ENCODE measurements at regions not wholly inside any gene's neighbourhood (a gene's known extent, or its start where the extent isn't known, plus 50 kb on each side); places are given as distances from the start of the nearest gene placed in this dataset.

- Mint-ChIP-seq H3K9me3 (no peaks in the 10 kb centered on the region), H3K27me3 (ENCODE audit: insufficient read depth) (no peaks in the 10 kb centered on the region), H3K27ac (no peak overlapping the region), H3K36me3 (ENCODE audit: low read depth) (no peaks in the 10 kb centered on the region), H3K4me3 (no peak overlapping the region), H3K4me1 (ENCODE audit: low read depth) (no peaks in the 10 kb centered on the region)
- no peak for DNase-seq (ENCODE audit: low spot score)
- intact Hi-C loops (cut with micrococcal nuclease), result no loop called here
Observed at GRCh38 chr7:136143271-136143670, 166.1 kb upstream of the MTPN start.

DNA sequence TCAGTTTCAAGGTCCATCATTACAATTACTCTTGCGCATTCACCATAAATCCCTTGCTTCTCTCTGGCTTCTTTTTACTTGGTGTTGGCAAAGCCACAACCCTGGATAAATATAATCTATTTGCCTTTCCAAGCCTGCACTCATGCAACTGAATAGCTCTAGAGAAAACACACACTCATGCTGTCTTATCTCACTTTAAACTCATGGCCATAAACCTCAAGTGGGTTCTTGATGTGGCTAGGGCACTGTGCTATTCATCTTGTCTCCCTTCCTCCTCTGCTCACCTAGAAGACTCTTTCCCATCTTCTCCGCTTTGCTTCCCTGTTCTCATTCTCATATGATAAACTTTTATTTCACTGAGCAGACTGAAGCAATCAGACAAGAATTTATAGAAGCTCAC, 165.4 kb upstream of the MTPN start:
- Mint-ChIP-seq H3K4me1 (ENCODE audit: low read depth) (no peaks in the 10 kb centered on the region), H3K27ac (no peak overlapping the region)

DNA sequence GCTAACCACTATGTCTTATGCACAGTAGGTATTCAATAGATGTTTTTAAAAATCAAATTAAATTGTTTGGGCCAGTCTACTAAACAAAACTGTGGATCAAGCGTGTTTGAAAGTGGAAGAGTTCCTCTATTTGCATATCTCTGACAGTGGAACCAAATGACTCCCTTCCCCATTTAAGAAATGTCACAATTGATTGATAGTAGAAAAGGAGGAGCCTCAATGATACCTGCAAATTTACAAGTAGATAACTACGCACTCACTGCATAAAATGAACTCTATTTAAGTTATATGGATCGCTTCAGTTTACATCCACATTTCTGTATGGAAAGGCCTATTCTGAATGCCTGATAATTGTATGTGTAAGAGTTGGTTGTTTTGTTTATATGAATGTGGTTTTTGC, 163.3 kb upstream of the MTPN start:
- no peaks in the 10 kb centered on the region for H3K9me3 Mint-ChIP-seq
- no peak for DNase-seq (ENCODE audit: low spot score)
- H3K27ac Mint-ChIP-seq, result no peak overlapping the region
- H3K27me3 Mint-ChIP-seq (ENCODE audit: insufficient read depth), result no peaks in the 10 kb centered on the region
- H3K36me3 Mint-ChIP-seq (ENCODE audit: low read depth), result no peaks in the 10 kb centered on the region
- H3K4me3 Mint-ChIP-seq, result no peak overlapping the region
- intact Hi-C loops (cut with micrococcal nuclease), result no loop called here
- H3K4me1 Mint-ChIP-seq (ENCODE audit: low read depth), result no peaks in the 10 kb centered on the region

More for the DNA sequence above, 165.4 kb upstream of the MTPN start:
- intact Hi-C loops (cut with micrococcal nuclease), result no loop called here
- Mint-ChIP-seq H3K36me3 (ENCODE audit: low read depth) (no peaks in the 10 kb centered on the region), H3K4me3 (no peak overlapping the region), H3K27me3 (ENCODE audit: insufficient read depth) (no peaks in the 10 kb centered on the region), H3K9me3 (no peaks in the 10 kb centered on the region)
- DNase-seq (ENCODE audit: low spot score), result no peak

DNA sequence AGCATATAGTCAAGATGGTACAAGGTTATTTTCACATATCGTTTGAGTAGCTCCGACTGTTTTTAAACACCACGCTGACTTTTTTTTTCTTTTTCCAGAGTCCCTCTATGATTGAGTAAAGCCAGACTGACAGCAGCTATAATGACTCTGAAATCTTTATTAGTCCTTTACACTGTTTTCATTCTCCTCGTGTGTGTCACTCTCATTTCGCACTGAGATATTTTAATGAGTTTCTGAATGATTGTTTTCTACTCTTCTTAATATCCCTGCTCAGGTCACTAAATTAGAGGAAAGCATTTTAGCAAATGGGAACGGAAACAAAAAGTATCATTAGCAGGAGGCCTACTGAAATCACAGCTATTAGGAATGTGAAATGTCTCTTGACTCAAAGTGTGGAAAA, 162.3 kb upstream of the MTPN start:
- H3K36me3 Mint-ChIP-seq (ENCODE audit: low read depth), result no peaks in the 10 kb centered on the region
- H3K27me3 Mint-ChIP-seq (ENCODE audit: insufficient read depth), result no peaks in the 10 kb centered on the region
- H3K4me1 Mint-ChIP-seq (ENCODE audit: low read depth), result no peaks in the 10 kb centered on the region
- intact Hi-C loops (cut with micrococcal nuclease), result no loop called here
- no peak overlapping the region for H3K4me3 Mint-ChIP-seq
- DNase-seq (ENCODE audit: low spot score), result no peak
- no peaks in the 10 kb centered on the region for H3K9me3 Mint-ChIP-seq
- no peak overlapping the region for H3K27ac Mint-ChIP-seq

DNA sequence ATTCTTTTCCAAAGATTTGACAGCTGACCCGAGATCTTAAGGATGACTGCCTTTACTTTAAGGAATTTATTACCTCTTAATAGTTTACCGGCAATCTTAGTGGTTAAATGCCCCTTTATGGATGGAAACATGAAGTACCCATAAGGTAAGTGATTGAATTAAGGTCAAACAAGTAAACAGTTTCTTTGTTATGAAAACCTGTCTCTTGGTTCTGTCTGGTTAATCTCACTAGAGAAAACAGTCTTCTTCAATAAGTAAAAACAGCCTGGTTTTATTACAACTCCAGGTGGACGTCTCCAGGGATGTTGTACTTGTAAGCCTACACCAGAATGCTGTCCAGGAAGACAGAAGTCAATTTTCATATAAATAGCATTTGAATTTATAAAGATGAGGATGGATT, 161.8 kb upstream of the MTPN start:
- H3K9me3 Mint-ChIP-seq, result no peaks in the 10 kb centered on the region
- intact Hi-C loops (cut with micrococcal nuclease), result no loop called here
- H3K27me3 Mint-ChIP-seq (ENCODE audit: insufficient read depth), result no peaks in the 10 kb centered on the region
- no peaks in the 10 kb centered on the region for H3K36me3 Mint-ChIP-seq (ENCODE audit: low read depth)
- no peak overlapping the region for H3K4me3 Mint-ChIP-seq
- DNase-seq (ENCODE audit: low spot score), result no peak
- no peaks in the 10 kb centered on the region for H3K4me1 Mint-ChIP-seq (ENCODE audit: low read depth)
- H3K27ac Mint-ChIP-seq, result no peak overlapping the region

DNA sequence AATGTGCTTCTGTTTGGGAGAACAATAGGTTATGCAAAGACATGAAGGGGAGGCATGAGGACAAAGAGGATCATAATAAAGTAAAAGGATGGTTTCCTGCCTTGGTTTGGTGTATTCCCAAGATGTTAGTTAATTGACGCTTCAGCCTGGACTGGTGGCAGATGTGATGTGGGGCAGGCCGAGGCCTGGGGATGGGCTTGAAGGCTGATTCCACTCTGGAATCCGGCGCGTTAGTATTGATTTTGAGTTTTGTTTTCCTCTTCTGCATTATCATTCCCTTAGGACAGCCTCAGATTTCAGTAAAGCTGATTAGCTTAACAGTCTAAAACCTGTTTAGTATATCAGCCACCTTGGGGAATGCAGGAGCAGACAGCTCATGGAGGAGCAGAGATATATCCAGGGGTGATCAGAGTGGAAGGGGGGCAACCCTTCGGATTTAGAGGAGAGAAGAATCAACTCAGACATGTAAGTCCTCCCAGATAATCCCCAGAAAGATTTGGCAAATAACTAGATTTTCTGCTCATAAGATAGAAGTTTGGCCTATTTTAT, 159.8 kb upstream of the MTPN start:
- no peak for DNase-seq (ENCODE audit: low spot score)
- no peaks in the 10 kb centered on the region for H3K9me3 Mint-ChIP-seq
- no peaks in the 10 kb centered on the region for H3K4me1 Mint-ChIP-seq (ENCODE audit: low read depth)
- no peak overlapping the region for H3K27ac Mint-ChIP-seq
- H3K36me3 Mint-ChIP-seq (ENCODE audit: low read depth), result no peaks in the 10 kb centered on the region
- H3K27me3 Mint-ChIP-seq (ENCODE audit: insufficient read depth), result no peaks in the 10 kb centered on the region
- no peak overlapping the region for H3K4me3 Mint-ChIP-seq
- intact Hi-C loops (cut with micrococcal nuclease), result no loop called here

DNA sequence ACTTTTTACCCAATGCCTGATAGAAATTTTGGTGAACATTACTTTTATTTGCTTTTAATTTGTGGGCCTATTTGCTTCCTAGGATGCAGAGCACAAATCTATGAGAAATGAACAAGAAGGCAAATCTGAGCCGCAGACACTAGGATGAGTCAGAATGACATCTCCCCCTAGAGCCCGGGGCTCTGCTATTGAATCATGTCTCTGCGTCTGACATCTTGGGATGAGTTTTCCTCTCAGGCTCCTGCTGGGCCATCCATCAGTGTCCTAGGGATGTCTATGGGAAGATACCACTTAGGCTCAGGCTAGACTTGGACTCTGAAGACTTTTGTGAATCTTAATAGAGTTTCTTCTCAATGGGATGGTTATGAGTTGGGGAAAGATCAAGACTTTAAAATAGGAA, 157.3 kb upstream of the MTPN start:
- Mint-ChIP-seq H3K4me1 (ENCODE audit: low read depth) (peaks cover 1% of the 10 kb centered on the region), H3K27ac (no peak overlapping the region), H3K9me3 (no peaks in the 10 kb centered on the region), H3K36me3 (ENCODE audit: low read depth) (no peaks in the 10 kb centered on the region), H3K27me3 (ENCODE audit: insufficient read depth) (no peaks in the 10 kb centered on the region), H3K4me3 (no peak overlapping the region)
- no peak for DNase-seq (ENCODE audit: low spot score)
- intact Hi-C loops (cut with micrococcal nuclease), result no loop called here

DNA sequence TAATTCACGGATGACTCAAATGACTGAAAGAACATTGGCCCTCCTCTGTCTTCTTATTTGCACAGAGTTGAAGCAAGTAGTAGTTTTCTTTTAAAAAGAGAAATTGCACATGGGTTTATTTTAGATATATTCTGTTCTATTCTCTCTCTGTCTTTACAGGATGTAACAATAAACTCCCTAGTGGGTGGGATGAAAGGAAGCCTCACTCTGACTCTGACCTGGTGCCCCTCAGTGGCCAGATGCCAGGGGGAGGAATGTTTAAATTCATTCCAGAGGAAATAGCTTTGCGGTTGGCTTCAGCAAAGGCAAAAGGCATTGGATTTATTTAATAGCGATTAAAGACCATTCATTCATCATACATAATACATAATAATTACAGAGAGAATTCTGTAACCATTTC, 156.4 kb upstream of the MTPN start:
- no peaks in the 10 kb centered on the region for H3K36me3 Mint-ChIP-seq (ENCODE audit: low read depth)
- no peak for DNase-seq (ENCODE audit: low spot score)
- no peak overlapping the region for H3K4me3 Mint-ChIP-seq
- intact Hi-C loops (cut with micrococcal nuclease), result no loop called here
- H3K9me3 Mint-ChIP-seq, result no peaks in the 10 kb centered on the region
- H3K27ac Mint-ChIP-seq, result no peak overlapping the region
- H3K4me1 Mint-ChIP-seq (ENCODE audit: low read depth), result peaks cover 3% of the 10 kb centered on the region
- no peaks in the 10 kb centered on the region for H3K27me3 Mint-ChIP-seq (ENCODE audit: insufficient read depth)

DNA sequence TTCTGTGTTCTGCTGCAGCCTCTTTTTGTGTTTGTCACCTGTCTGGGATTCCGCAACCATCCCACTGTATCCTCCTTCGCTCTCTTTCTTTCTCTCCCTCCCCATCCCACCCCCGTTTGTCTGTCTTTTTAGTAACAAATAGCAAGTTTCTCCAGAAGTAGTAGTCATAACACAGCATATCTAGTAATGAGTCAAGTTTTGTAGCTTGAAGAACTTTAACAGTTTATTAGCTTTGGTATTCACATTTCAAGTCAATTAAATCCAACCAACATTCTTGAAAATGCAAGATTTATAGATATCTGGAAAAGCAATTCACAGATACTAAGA, 154.1 kb upstream of the MTPN start:
- no peak overlapping the region for H3K4me3 Mint-ChIP-seq
- intact Hi-C loops (cut with micrococcal nuclease), result loop anchor here (2.0 kb wide), 1 partner anchor 100 kb away; no protein-coding TSS in a partner anchor
- no peak for DNase-seq (ENCODE audit: low spot score)
- H3K9me3 Mint-ChIP-seq, result peaks cover 5% of the 10 kb centered on the region
- peaks cover 3% of the 10 kb centered on the region for H3K4me1 Mint-ChIP-seq (ENCODE audit: low read depth)
- no peak overlapping the region for H3K27ac Mint-ChIP-seq
- H3K27me3 Mint-ChIP-seq (ENCODE audit: insufficient read depth), result no peaks in the 10 kb centered on the region
- H3K36me3 Mint-ChIP-seq (ENCODE audit: low read depth), result no peaks in the 10 kb centered on the region

DNA sequence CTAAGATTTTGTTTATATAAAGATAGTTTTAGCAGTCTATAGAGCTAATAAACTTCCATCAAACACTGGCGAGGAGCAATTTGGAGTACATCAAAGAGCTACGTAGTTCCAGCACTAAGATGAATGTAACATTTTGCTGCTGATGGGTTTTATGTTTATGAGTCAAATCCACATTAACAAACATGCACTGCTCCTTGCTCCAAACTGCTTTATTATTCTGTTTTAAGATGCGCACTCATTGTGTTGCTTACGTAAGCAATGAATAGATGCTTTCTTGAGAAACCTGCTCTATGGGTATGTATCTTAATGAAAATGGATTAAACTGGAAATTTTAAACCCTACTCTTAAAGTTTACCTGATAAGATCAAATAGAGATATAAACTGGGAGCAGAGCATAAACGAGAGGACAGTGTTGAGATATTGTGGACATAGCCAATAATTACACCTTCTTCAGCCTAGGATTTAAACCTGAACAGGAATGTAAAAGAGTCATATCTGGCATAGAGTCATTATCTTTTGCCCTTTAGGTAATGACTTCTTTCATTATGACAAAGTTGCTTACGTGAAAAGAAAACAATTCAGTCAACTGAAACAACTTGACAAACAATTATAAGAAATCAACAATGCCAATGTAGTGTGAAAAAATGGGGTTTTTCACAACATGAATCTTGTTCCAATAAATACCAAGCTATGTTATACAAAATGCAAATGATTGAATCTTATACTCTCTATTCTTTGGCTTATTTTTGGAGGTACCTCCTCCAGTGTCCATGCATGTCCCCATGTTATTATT, 153.5 kb upstream of the MTPN start:
- Mint-ChIP-seq H3K36me3 (ENCODE audit: low read depth) (no peaks in the 10 kb centered on the region), H3K27me3 (ENCODE audit: insufficient read depth) (no peaks in the 10 kb centered on the region), H3K9me3 (peaks cover 5% of the 10 kb centered on the region), H3K27ac (no peak overlapping the region), H3K4me1 (ENCODE audit: low read depth) (peaks cover 3% of the 10 kb centered on the region), H3K4me3 (no peak overlapping the region)
- no peak for DNase-seq (ENCODE audit: low spot score)
- intact Hi-C loops (cut with micrococcal nuclease), result loop anchor here (2.0 kb wide), 1 partner anchor 100 kb away; no protein-coding TSS in a partner anchor

DNA sequence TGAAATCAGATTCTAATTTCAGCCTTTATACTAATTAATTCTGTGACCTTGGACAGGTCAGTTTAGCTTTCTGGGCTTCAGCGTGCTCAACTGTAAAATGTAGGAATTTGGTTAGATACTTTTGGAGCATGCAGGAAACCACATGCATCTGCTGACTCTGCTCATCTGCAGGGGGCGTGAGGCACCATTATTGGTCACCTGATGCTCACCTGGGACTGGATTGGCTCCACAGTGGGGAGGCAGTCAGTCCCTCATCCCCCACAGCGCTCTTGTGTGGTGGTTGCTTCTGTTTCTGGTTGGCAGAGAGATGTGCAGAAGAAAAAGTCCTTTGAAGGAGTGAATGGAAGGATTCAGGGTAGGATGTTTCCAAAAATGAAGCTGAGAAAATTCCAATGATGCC, 150.9 kb upstream of the MTPN start:
- H3K4me1 Mint-ChIP-seq (ENCODE audit: low read depth), result peaks cover 3% of the 10 kb centered on the region
- DNase-seq (ENCODE audit: low spot score), result no peak
- no peaks in the 10 kb centered on the region for H3K27me3 Mint-ChIP-seq (ENCODE audit: insufficient read depth)
- H3K36me3 Mint-ChIP-seq (ENCODE audit: low read depth), result no peaks in the 10 kb centered on the region
- intact Hi-C loops (cut with micrococcal nuclease), result loop anchor here (10.0 kb wide), 1 partner anchor 903 kb away; no protein-coding TSS in a partner anchor
- no peak overlapping the region for H3K4me3 Mint-ChIP-seq
- H3K9me3 Mint-ChIP-seq, result peaks cover 5% of the 10 kb centered on the region
- no peak overlapping the region for H3K27ac Mint-ChIP-seq

- Mint-ChIP-seq H3K4me1 (ENCODE audit: low read depth) (no peaks in the 10 kb centered on the region), H3K36me3 (ENCODE audit: low read depth) (no peaks in the 10 kb centered on the region), H3K4me3 (no peak overlapping the region), H3K27ac (no peak overlapping the region), H3K27me3 (ENCODE audit: insufficient read depth) (no peaks in the 10 kb centered on the region), H3K9me3 (peaks cover 4% of the 10 kb centered on the region)
- intact Hi-C loops (cut with micrococcal nuclease), result loop anchor here (10.0 kb wide), 1 partner anchor 899 kb away; no protein-coding TSS in a partner anchor
- no peak for DNase-seq (ENCODE audit: low spot score)
Observed at GRCh38 chr7:136123352-136123751, 146.2 kb upstream of the MTPN start.

DNA sequence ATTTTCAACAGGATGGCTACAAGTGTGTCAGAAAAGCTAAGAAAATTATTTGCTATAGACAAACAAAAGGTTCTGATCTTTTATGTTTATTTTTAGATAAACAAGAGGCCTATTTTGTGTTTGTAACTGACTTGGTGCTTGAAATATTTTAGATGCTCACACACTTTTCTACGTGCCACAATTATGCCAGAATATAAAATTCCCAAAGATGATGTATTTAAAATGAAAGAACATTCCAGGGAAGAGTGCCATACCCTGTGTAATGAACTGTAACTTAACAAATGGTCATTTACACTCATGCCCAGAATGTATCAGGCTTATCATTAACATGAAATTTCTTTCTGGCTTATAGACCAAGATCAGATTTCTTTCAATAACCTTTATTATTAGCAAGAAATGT, 144.9 kb upstream of the MTPN start:
- no peak for DNase-seq (ENCODE audit: low spot score)
- H3K4me1 Mint-ChIP-seq (ENCODE audit: low read depth), result no peaks in the 10 kb centered on the region
- H3K36me3 Mint-ChIP-seq (ENCODE audit: low read depth), result no peaks in the 10 kb centered on the region
- intact Hi-C loops (cut with micrococcal nuclease), result loop anchor here (10.0 kb wide), 1 partner anchor 897 kb away; no protein-coding TSS in a partner anchor
- no peak overlapping the region for H3K27ac Mint-ChIP-seq
- H3K27me3 Mint-ChIP-seq (ENCODE audit: insufficient read depth), result no peaks in the 10 kb centered on the region
- H3K4me3 Mint-ChIP-seq, result no peak overlapping the region
- H3K9me3 Mint-ChIP-seq, result no peaks in the 10 kb centered on the region

Measured in activated T-helper 1 cell treated with anti-CD3 and anti-CD28 coated beads, Interleukin-12 subunit alpha, Interleukin-12 subunit beta, Interleukin-2, Interleukin-4 antibody, amounts not matched to agents 30 ng/mL and 10 ng/mL and 1 ng/mL, durations not matched to agents 14 hours and 24 hours and 36 hours (primary cell).